ENCODE measurements at regions not wholly inside any gene's neighbourhood (a gene's known extent, or its start where the extent isn't known, plus 50 kb on each side); places are given as distances from the start of the nearest gene placed in this dataset.
"Not testable (repeated sequence)": the region's sequence is repeated elsewhere in the genome, so short reads cannot be mapped to it uniquely, and the experiment has no call there.

GRCh38 chr13:76349700-76350099 lies 536.5 kb downstream of the KCTD12 start:
- no peak for DNase-seq (ENCODE audit: low read depth)

GRCh38 chr13:76339649-76340048 lies 546.6 kb downstream of the KCTD12 start:
- no peak for DNase-seq (ENCODE audit: low read depth)

- DNase-seq (ENCODE audit: low read depth): no peak
Observed at GRCh38 chr13:76338003-76338402, 548.2 kb downstream of the KCTD12 start.

- DNase-seq (ENCODE audit: low read depth): no peak
Observed at GRCh38 chr13:76336889-76337844, 549.0 kb downstream of the KCTD12 start.

- DNase-seq (ENCODE audit: low read depth): no peak
Observed at GRCh38 chr13:76335463-76335862, 550.7 kb downstream of the KCTD12 start.

GRCh38 chr13:76331943-76332712 lies 554.1 kb downstream of the KCTD12 start:
- DNase-seq (ENCODE audit: low read depth): no peak

GRCh38 chr13:76330761-76331160 lies 555.4 kb downstream of the KCTD12 start:
- no peak for DNase-seq (ENCODE audit: low read depth)

- DNase-seq (ENCODE audit: low read depth): no peak
Observed at GRCh38 chr13:76329866-76330580, 556.2 kb downstream of the KCTD12 start.

GRCh38 chr13:76329004-76329403 lies 557.2 kb downstream of the KCTD12 start:
- no peak for DNase-seq (ENCODE audit: low read depth)

GRCh38 chr13:76326343-76326742 lies 559.9 kb downstream of the KCTD12 start:
- no peak for DNase-seq (ENCODE audit: low read depth)

GRCh38 chr13:76319921-76320320 lies 566.3 kb downstream of the KCTD12 start:
- no peak for DNase-seq (ENCODE audit: low read depth)

- no peak for DNase-seq (ENCODE audit: low read depth)
Observed at GRCh38 chr13:76316998-76317527, 569.1 kb downstream of the KCTD12 start.

GRCh38 chr13:76314495-76314894 lies 571.7 kb downstream of the KCTD12 start:
- no peak for DNase-seq (ENCODE audit: low read depth)

GRCh38 chr13:76307142-76307541 lies 579.1 kb downstream of the KCTD12 start:
- no peak for DNase-seq (ENCODE audit: low read depth)

GRCh38 chr13:76300688-76301087 lies 585.5 kb downstream of the KCTD12 start:
- DNase-seq (ENCODE audit: low read depth): no peak

GRCh38 chr13:76297331-76297730 lies 588.9 kb downstream of the KCTD12 start:
- no peak for DNase-seq (ENCODE audit: low read depth)

- no peak for DNase-seq (ENCODE audit: low read depth)
Observed at GRCh38 chr13:76296751-76297150, 589.5 kb downstream of the KCTD12 start.

GRCh38 chr13:76295020-76295419 lies 591.2 kb downstream of the KCTD12 start:
- DNase-seq (ENCODE audit: low read depth): not testable (repeated sequence)

GRCh38 chr13:76293751-76294150 lies 592.5 kb downstream of the KCTD12 start:
- DNase-seq (ENCODE audit: low read depth): no peak

GRCh38 chr13:76293346-76293745 lies 592.9 kb downstream of the KCTD12 start:
- no peak for DNase-seq (ENCODE audit: low read depth)

GRCh38 chr13:76292726-76293125 lies 593.5 kb downstream of the KCTD12 start:
- DNase-seq (ENCODE audit: low read depth): no peak

- DNase-seq (ENCODE audit: low read depth): no peak
Observed at GRCh38 chr13:76292031-76292430, 594.2 kb downstream of the KCTD12 start.
